C4-2B (cell line): ENCODE measurements at regions not wholly inside any gene's neighbourhood (a gene's known extent, or its start where the extent isn't known, plus 50 kb on each side); places are given as distances from the start of the nearest gene placed in this dataset.

Experiments
- CTCF ChIP-seq: fragments of 450-650 bp; conservative IDR thresholded peaks from 2 replicates; pipeline ENCODE4 v1.5.1; 2017; ENCODE audit warnings: mild to moderate bottlenecking
- ZFX ChIP-seq: fragments of 450-650 bp; IDR thresholded peaks from 2 replicates; pipeline ENCODE4 v1.6.1; 2017

- no peak for TF ChIP-seq CTCF
- no peak for TF ChIP-seq ZFX
Observed at GRCh38 chr13:73961181-73961580, 173.0 kb downstream of the KLF12 start.
